ENCODE measurements at regions not wholly inside any gene's neighbourhood (a gene's known extent, or its start where the extent isn't known, plus 50 kb on each side); places are given as distances from the start of the nearest gene placed in this dataset.
"Not testable (repeated sequence)": the region's sequence is repeated elsewhere in the genome, so short reads cannot be mapped to it uniquely, and the experiment has no call there.

GRCh38 chr10:78658645-78659597 is 409.8 kb upstream of the ZMIZ1 start:
- Histone ChIP-seq H3K4me1 (ENCODE audit: control insufficient read depth, insufficient read depth, low read length) (peaks cover 37% of the 10 kb centered on the region), H3K9me3 (ENCODE audit: control insufficient read depth, low read length) (no peaks in the 10 kb centered on the region), H3K36me3 (ENCODE audit: control insufficient read depth, insufficient read depth, low read length, severe bottlenecking) (no peaks in the 10 kb centered on the region), H3K4me3 (ENCODE audit: low read length) (no peak overlapping the region), H3K27me3 (replicated peaks; ENCODE audit: control insufficient read depth, insufficient read depth, low read length) (no peaks in the 10 kb centered on the region), H3K9ac (ENCODE audit: low read length) (no peak overlapping the region)
- no peak for DNase-seq (ENCODE audit: low read depth)

DNA sequence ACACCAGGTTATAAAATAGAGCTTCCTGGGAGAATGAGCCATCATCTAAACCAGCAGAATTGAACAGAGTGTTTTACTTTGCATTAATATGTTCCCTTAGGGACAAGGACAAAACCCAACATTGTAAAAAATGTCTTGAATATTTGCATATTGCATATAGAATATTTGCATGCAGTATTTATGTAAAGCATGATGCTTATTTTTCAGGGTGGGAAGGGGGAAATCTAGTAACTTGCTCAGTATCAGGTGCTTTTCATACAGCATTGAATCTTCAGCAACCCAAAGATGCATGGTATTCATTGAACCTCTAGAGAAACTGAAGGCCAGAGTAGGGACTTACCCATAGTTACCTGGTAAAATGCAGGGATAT is 409.2 kb upstream of the ZMIZ1 start:
- Histone ChIP-seq H3K9me3 (ENCODE audit: control insufficient read depth, low read length) (peaks cover 6% of the 10 kb centered on the region), H3K9ac (ENCODE audit: low read length) (no peak overlapping the region), H3K4me1 (ENCODE audit: control insufficient read depth, insufficient read depth, low read length) (peaks cover 37% of the 10 kb centered on the region), H3K4me3 (ENCODE audit: low read length) (no peak overlapping the region), H3K27me3 (replicated peaks; ENCODE audit: control insufficient read depth, insufficient read depth, low read length) (no peaks in the 10 kb centered on the region), H3K36me3 (ENCODE audit: control insufficient read depth, insufficient read depth, low read length, severe bottlenecking) (no peaks in the 10 kb centered on the region)
- no peak for DNase-seq (ENCODE audit: low read depth)

- Histone ChIP-seq H3K9me3 (ENCODE audit: control insufficient read depth, low read length) (peaks cover 12% of the 10 kb centered on the region), H3K9ac (ENCODE audit: low read length) (peak overlapping the region; percentile 3), H3K36me3 (ENCODE audit: control insufficient read depth, insufficient read depth, low read length, severe bottlenecking) (no peaks in the 10 kb centered on the region), H3K27me3 (replicated peaks; ENCODE audit: control insufficient read depth, insufficient read depth, low read length) (no peaks in the 10 kb centered on the region), H3K4me3 (ENCODE audit: low read length) (no peak overlapping the region), H3K4me1 (ENCODE audit: control insufficient read depth, insufficient read depth, low read length) (peaks cover 37% of the 10 kb centered on the region)
- no peak for DNase-seq (ENCODE audit: low read depth)
Observed at GRCh38 chr10:78660446-78661106, 408.2 kb upstream of the ZMIZ1 start.

GRCh38 chr10:78663721-78664120 is 405.0 kb upstream of the ZMIZ1 start:
- Histone ChIP-seq H3K4me1 (ENCODE audit: control insufficient read depth, insufficient read depth, low read length) (peaks cover 14% of the 10 kb centered on the region), H3K9me3 (ENCODE audit: control insufficient read depth, low read length) (peaks cover 17% of the 10 kb centered on the region), H3K36me3 (ENCODE audit: control insufficient read depth, insufficient read depth, low read length, severe bottlenecking) (no peaks in the 10 kb centered on the region), H3K27me3 (replicated peaks; ENCODE audit: control insufficient read depth, insufficient read depth, low read length) (no peaks in the 10 kb centered on the region), H3K9ac (ENCODE audit: low read length) (no peak overlapping the region), H3K4me3 (ENCODE audit: low read length) (no peak overlapping the region)
- DNase-seq (ENCODE audit: low read depth), result no peak

DNA sequence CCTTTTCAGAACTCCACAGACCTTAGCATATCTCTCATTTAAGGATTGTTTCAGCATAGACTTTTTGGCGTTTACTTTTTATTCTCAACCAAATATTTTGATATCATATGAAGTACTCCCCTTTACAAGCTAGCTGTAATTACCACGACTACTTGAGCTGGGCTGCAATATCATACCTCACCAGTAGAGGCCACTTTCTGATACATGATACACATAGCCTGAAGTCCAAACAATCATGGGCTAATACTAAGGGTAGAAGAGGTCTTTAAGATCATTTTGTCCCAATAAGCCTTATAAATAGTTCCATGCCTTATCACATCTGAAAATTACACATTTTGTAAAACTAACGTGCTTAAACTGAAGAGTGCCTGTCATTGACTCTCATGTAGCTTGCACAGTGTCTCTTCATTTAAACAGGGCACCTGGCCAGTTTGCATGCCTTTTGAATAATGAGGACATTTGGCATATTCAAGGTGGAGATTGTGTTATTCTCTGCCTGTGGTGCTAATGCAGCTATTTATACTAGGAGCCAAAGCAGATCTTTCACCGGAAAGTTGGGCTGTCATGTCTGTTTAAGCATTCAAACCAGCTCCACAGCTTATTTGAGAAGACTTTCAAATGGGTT is 403.7 kb upstream of the ZMIZ1 start:
- DNase-seq (ENCODE audit: low read depth), result peak; percentile 4
- H3K4me3 ChIP-seq (ENCODE audit: low read length), result no peak overlapping the region
- H3K9me3 ChIP-seq (ENCODE audit: control insufficient read depth, low read length), result peaks cover 17% of the 10 kb centered on the region
- H3K4me1 ChIP-seq (ENCODE audit: control insufficient read depth, insufficient read depth, low read length), result peaks cover 14% of the 10 kb centered on the region
- H3K27me3 ChIP-seq (replicated peaks; ENCODE audit: control insufficient read depth, insufficient read depth, low read length), result no peaks in the 10 kb centered on the region
- H3K9ac ChIP-seq (ENCODE audit: low read length), result no peak overlapping the region
- H3K36me3 ChIP-seq (ENCODE audit: control insufficient read depth, insufficient read depth, low read length, severe bottlenecking), result no peaks in the 10 kb centered on the region

DNA sequence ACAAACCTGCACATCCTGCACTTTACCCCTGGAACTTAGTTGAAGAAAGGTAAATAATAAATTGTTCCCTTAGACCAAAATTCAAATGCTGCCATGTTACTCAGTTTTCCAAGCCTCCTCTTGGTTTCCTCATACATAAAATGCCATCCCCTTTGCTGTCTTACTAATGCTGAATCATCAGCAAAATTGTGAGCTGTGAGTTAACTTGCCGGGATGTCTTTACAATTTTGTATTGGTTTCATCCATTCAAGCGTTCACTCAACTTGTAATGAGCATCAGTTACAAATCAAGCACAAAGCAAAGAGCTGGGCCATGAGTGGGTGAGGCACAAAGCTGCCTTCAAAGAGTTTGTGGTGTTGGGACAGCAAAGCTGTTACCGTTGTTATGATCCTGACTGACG is 395.8 kb upstream of the ZMIZ1 start:
- Histone ChIP-seq H3K4me3 (ENCODE audit: low read length) (no peak overlapping the region), H3K4me1 (ENCODE audit: control insufficient read depth, insufficient read depth, low read length) (peaks cover 5% of the 10 kb centered on the region), H3K9ac (ENCODE audit: low read length) (no peak overlapping the region), H3K36me3 (ENCODE audit: control insufficient read depth, insufficient read depth, low read length, severe bottlenecking) (no peaks in the 10 kb centered on the region), H3K9me3 (ENCODE audit: control insufficient read depth, low read length) (no peaks in the 10 kb centered on the region), H3K27me3 (replicated peaks; ENCODE audit: control insufficient read depth, insufficient read depth, low read length) (no peaks in the 10 kb centered on the region)
- DNase-seq (ENCODE audit: low read depth), result peak; percentile 27

- not testable (repeated sequence) for H3K9me3 ChIP-seq (ENCODE audit: control insufficient read depth, low read length); H3K36me3 ChIP-seq (ENCODE audit: control insufficient read depth, insufficient read depth, low read length, severe bottlenecking); DNase-seq (ENCODE audit: low read depth)
Observed at GRCh38 chr10:78681141-78681540, 387.6 kb upstream of the ZMIZ1 start.

GRCh38 chr10:78681986-78682385 is 386.8 kb upstream of the ZMIZ1 start:
- H3K27me3 ChIP-seq (replicated peaks; ENCODE audit: control insufficient read depth, insufficient read depth, low read length); H3K9me3 ChIP-seq (ENCODE audit: control insufficient read depth, low read length); H3K9ac ChIP-seq (ENCODE audit: low read length); H3K4me1 ChIP-seq (ENCODE audit: control insufficient read depth, insufficient read depth, low read length); H3K36me3 ChIP-seq (ENCODE audit: control insufficient read depth, insufficient read depth, low read length, severe bottlenecking); DNase-seq (ENCODE audit: low read depth); H3K4me3 ChIP-seq (ENCODE audit: low read length): not testable (repeated sequence)

More at GRCh38 chr10:78681141-78681540, 387.6 kb upstream of the ZMIZ1 start:
- not testable (repeated sequence) for H3K27me3 ChIP-seq (replicated peaks; ENCODE audit: control insufficient read depth, insufficient read depth, low read length); H3K9ac ChIP-seq (ENCODE audit: low read length); H3K4me3 ChIP-seq (ENCODE audit: low read length); H3K4me1 ChIP-seq (ENCODE audit: control insufficient read depth, insufficient read depth, low read length)

GRCh38 chr10:78684947-78685346 is 383.8 kb upstream of the ZMIZ1 start:
- Histone ChIP-seq H3K9ac (ENCODE audit: low read length) (no peak overlapping the region), H3K9me3 (ENCODE audit: control insufficient read depth, low read length) (no peaks in the 10 kb centered on the region), H3K27me3 (replicated peaks; ENCODE audit: control insufficient read depth, insufficient read depth, low read length) (peaks cover 6% of the 10 kb centered on the region), H3K36me3 (ENCODE audit: control insufficient read depth, insufficient read depth, low read length, severe bottlenecking) (no peaks in the 10 kb centered on the region), H3K4me3 (ENCODE audit: low read length) (no peak overlapping the region), H3K4me1 (ENCODE audit: control insufficient read depth, insufficient read depth, low read length) (peaks cover 27% of the 10 kb centered on the region)
- DNase-seq (ENCODE audit: low read depth), result no peak

DNA sequence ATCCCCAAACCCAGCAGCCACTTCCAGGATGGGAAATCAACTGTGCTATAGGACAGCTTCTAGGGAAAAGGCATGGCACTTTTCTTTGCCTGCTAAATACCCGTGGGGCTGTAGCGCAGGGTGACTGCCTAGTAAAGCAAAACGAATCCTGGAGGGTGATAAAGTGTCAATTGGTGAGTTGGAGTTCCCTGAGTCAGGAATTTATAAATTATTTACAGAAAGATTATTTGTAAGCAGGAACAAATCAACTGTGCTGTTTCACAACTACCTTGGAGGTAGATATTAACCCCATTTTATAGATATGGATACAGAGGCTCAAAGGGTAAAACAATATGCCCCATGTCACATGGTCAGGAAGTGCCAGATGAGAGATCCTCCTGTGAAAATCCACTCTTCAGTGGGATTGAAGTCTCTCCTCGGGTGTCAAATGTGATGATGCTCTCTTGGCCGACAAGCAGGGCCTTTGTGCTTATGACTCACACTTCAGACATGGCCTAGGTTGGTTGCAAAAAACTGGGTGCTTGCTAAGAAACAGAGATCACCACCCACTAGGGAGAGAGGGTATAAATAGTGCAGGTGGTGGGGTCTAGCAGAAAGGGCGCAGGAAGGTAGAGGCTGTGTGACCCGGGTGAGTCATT is 383.2 kb upstream of the ZMIZ1 start:
- Histone ChIP-seq H3K36me3 (ENCODE audit: control insufficient read depth, insufficient read depth, low read length, severe bottlenecking) (no peaks in the 10 kb centered on the region), H3K9ac (ENCODE audit: low read length) (no peak overlapping the region), H3K9me3 (ENCODE audit: control insufficient read depth, low read length) (no peaks in the 10 kb centered on the region), H3K27me3 (replicated peaks; ENCODE audit: control insufficient read depth, insufficient read depth, low read length) (peaks cover 6% of the 10 kb centered on the region), H3K4me1 (ENCODE audit: control insufficient read depth, insufficient read depth, low read length) (peaks cover 31% of the 10 kb centered on the region), H3K4me3 (ENCODE audit: low read length) (no peak overlapping the region)
- no peak for DNase-seq (ENCODE audit: low read depth)
